NB4 (cell line): ENCODE measurements at regions not wholly inside any gene's neighbourhood (a gene's known extent, or its start where the extent isn't known, plus 50 kb on each side); places are given as distances from the start of the nearest gene placed in this dataset.
"Not testable (repeated sequence)": the region's sequence is repeated elsewhere in the genome, so short reads cannot be mapped to it uniquely, and the experiment has no call there.

Experiments used
- CTCF ChIP-seq: IDR thresholded peaks from one replicate; pipeline ENCODE4 v1.5.1; 2012; ENCODE audit warnings: low read depth, low read length
- MYC ChIP-seq: IDR thresholded peaks from 2 replicates; pipeline ENCODE4 v1.6.1; 2011; ENCODE audit warnings: low read depth, low read length
- POLR2A ChIP-seq: IDR thresholded peaks from 2 replicates; pipeline ENCODE4 v1.6.1; 2011; ENCODE audit warnings: mild to moderate bottlenecking; ENCODE audit not compliant: insufficient read length; ENCODE audit errors: extremely low read depth
- TF ChIP-seq, protein P1 (sequence below): IDR thresholded peaks from 2 replicates; pipeline ENCODE4 v1.6.1; 2011; ENCODE audit warnings: low read depth, low read length

GRCh38 chr13:66231958-66232357, 998.2 kb downstream of the PCDH9 start:
- TF ChIP-seq CTCF, POLR2A, MYC: not testable (repeated sequence)
- TF ChIP-seq, protein P1, sequence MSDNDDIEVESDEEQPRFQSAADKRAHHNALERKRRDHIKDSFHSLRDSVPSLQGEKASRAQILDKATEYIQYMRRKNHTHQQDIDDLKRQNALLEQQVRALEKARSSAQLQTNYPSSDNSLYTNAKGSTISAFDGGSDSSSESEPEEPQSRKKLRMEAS, result not testable (repeated sequence)
